GM19240 (cell line): ENCODE measurements at regions not wholly inside any gene's neighbourhood (a gene's known extent, or its start where the extent isn't known, plus 50 kb on each side); places are given as distances from the start of the nearest gene placed in this dataset.
"Not testable (repeated sequence)": the region's sequence is repeated elsewhere in the genome, so short reads cannot be mapped to it uniquely, and the experiment has no call there.

Experiments
- DNase-seq: peaks from one replicate; pipeline ENCODE4 v3.0.0; 2011; ENCODE audit warnings: low spot score; ENCODE audit not compliant: insufficient read length

DNA sequence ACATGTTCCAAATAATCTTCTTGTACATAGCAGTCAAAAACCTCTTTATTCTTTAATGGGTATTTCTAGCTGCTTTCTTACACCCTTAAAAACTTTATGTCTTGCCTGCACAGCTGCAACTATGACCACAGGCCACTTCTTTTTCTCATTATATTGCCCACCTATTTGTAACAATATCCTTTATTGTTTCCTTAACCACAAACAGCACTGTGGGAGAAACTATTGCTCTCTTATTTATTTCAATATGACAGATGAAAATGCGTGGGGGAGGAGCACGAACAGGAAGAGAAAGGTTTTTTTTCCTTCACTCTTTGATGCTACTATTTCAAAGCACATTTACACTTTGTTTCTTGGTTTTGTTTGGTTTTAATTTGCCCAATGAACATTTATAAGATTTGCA, 253.5 kb downstream of the GJA1 start:
- no peak for DNase-seq

DNA sequence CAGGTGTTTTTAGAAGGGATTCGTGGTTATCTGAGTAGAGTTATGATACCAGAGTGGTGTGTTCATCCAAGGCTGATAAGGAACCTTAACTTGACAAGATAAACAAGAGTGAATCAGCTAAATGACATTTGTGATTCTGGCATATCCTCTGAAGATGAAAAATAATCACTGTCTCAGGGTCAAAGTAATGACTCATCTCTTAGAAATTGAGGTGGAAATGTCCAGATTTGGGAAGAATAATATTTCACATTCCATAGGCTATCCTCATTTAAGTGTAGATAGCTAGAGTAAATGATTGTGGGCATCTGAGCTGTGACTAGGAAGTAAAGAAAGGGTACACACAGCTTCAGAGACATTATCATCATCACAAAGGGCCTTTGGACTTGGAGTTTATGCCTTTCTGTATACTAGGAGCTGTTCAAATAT, 255.7 kb downstream of the GJA1 start:
- DNase-seq = no peak

DNA sequence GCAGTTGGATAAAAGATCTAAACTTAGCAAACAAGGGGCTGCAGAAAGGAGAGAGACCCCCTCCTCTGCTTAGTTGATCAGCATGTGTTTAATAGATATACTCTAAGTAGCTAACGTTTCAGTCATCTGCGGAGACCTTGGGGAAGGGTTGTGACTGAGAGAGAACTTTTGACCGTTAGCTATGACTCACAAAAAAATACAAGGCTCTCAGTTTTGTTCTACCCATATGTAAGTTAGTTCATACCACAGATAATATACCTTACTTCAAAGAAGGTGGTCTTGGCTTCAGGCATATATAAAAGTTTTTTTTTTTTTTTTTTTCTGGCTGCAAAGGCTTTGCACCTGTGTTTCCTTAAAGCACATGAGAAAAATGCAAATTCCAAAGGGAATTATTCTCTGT, 258.9 kb downstream of the GJA1 start:
- DNase-seq = no peak

DNA sequence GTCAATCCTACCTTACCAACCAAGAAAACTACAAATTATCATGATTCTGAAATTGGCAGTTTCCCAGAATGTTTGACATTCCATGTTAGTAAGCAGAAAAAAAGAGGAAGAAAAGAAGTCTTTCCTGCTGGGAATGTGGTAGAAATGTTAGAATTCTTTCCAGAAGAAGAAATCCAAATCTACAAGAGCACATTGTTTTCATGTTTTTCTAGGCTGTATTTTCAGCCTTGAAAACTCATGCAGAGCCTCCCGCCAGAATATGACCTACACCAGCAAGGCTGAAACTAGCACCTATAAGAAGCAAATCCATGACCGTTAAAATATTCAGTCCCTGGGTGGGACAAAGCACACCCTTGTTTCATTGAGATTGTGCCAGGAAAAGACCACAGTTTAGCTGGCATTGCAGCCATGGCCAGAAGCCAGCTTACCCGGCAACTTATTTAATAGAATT, 259.4 kb downstream of the GJA1 start:
- no peak for DNase-seq

DNA sequence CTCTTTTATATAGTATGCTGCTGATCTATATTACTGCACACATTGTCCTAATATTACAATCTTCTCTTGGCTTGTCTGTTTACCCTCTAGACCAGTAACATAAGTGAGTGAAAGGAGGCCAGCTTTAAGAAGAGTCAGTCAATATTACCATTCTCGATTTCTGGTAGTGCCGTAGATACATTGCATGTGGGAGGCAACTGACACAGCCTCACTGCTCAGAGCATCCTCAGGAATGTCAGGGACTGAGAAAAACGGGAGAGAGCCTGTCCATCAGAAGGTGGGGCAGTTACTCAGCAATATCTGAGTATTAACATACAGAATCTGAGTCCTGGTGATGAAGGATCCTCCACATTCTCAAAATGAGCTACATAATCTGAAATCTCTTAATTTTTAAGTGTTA, 259.9 kb downstream of the GJA1 start:
- no peak for DNase-seq

DNA sequence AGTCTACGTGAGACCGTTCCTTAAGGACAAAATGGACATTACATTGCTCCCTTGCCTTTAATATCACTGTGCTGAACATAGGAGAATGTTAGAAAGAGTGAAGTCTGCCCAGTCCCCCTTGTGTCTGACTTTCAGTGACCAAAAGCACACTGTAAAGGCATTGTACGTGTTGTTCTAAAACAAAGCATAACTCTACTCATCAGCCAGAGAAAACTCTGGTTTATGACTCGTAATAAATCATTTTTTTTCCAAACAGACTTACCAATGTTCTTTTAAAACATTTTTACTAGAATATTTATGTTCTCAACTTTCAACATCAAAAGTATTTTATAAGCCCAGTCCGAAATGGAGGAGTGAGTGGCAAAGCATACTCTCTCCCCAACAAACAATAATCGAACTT, 262.5 kb downstream of the GJA1 start:
- no peak for DNase-seq

DNA sequence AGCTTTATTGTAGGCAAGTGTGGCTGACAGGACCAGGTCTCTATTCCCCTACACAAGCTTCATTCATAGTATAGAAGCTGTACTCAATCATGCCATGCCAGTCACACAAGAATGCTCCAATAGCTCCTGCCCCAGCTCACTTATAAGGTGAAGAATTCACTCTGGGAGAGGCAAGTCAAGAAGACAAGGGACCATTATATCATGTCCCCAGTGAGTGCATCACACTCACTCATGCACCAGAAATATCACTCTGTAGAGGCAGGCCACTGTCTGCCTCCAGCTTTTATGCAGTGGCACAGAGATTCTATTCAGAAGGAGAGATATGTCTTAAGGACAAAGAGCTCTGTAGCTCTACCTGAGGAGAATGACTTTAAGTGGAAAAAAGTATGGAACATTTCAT, 263.2 kb downstream of the GJA1 start:
- DNase-seq = no peak

DNA sequence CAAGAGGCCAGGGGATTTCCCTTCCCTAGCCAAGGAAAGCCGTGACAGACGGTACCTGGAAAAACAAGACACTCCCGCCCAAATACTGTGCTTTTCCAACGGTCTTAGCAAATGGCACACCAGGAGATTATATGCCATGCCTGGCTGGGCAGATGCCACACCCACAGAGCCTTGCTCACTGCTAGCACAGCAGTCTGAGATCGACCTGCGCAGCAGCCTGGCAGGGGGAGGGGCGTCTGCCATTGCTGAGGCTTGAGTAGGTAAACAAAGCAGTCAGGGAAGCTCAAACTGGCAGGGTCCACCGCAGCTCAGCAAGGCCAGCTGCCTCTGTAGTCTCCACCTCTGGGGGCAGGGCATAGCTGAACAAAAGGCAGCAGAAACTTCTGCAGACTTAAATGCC, 267.7 kb downstream of the GJA1 start:
- not testable (repeated sequence) for DNase-seq

DNA sequence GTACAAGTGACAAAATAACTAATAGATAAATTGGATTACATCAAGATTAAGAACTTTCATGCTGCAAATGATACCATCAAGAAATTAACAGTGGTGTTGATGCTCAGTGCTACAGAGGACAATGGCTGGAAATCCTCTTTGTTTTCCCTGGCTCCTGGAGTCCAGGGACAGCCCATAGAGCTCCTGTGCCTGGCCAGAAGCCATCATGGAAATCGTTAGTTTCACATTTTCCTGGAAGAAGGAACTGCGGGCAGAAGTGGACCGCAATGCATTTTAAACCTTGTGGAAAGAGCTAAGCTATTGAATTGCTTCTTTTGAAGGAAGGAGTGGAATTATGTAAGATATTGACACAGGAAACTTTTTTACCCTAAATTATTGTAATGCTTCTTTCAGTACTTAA, 276.0 kb downstream of the GJA1 start:
- no peak for DNase-seq

DNA sequence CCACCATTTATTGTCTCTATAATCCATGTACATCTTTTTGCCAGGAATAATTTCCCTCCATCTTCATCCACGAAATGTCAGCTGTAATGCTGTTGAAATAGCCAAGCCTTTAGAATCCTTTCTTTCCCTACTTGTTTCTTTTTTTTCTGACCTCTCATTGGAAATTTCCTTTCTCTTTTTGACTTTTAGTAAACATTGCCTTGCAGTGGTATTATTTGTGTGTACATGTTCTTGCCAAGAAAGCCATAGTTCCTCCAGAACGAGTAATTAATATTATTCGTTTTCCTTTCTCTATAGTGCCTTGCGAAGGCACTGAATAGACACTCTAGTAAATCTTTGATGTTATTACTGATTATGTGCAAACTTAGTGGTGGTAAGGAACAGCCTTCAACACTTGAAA, 282.2 kb downstream of the GJA1 start:
- no peak for DNase-seq

DNA sequence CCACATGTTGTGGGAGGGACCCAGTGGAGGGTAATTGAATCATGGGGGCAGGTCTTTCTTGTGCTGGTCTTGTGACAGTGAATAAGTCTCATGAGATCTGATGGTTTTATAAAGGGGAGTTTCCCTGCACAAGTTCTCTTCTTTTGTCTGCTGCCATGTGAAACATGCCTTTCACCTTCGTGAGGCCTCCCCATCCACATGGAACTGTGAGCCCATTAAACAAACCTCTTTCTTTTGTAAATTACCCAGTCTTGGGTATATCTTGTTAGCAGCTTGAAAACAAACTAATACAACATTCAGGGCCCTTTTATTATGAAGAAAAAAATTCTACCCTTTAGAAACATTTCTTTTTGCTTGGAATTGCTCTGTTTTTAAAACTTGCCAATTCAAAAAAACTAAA, 285.4 kb downstream of the GJA1 start:
- DNase-seq = not testable (repeated sequence)

DNA sequence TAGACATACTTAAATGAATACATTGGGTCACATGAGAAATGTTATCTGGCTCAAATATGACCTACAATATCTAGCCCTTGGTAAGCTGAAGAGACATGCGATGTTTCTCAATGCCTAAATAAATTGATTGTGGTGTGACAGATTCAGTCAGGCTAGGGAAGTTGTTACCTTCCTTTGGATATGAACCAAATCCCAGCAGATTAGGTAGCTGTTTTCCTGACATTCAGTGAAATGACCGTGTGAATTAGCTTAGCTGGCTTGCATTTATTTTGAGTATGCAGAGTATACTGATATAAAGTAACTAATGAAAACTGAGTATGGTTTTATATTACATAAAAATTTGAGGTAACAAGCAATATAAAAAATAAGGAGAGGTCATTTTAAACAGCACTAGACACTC, 288.2 kb downstream of the GJA1 start:
- no peak for DNase-seq

DNA sequence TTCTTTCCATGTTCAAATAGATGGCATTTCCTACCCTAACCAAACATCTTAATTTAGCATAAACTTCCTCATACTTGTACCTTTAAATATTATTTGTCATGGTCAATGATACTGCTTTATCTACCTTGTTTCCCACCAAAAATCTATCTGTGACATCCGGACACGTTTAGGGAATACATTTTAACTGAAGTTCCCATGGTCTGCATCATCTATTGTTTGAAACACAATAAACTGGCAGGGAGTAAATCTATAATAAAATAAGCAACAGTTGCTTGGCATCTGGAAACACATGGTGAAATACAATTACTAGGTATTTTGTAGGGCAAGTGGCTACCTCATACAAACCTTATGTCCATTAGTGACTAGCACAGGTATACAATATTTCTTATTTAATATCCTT, 289.1 kb downstream of the GJA1 start:
- DNase-seq = no peak

DNA sequence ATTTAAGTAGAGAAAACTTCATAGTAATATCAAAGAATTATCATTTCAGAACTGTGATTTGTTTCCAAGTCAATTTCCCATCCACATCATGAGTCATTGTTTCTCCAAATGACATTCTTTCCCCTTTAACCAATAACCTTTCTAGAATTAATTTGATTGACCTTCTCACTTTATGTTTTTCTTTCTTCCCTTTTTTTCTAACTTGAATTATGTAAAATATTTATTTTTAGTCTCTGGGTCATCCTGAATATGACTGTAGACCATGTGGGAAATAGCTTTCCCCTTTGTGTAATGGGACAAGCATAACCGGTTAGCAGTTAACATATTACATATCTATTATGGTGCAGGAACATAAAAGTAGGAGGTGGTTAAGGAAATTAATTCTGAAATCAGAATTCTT, 291.1 kb downstream of the GJA1 start:
- no peak for DNase-seq

DNA sequence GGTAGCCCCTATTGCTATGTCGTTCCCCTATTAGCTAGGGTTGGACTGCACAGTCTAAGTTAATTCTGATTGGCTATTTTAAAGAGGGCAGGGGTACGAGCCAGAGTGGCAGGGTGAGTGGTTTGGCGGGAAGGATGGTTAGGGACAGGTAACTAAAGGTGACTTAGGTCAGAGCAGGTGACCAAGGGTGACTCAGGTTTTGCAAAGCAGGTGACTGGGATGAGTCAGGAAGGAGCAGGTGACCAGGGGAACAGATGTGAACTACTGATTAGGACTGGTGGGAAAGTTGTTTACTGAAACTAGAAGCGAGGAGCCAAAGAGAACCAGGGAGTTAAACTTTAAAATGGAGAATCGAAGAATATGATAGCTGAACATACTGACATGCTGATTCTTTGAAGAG, 295.2 kb downstream of the GJA1 start:
- DNase-seq = no peak

DNA sequence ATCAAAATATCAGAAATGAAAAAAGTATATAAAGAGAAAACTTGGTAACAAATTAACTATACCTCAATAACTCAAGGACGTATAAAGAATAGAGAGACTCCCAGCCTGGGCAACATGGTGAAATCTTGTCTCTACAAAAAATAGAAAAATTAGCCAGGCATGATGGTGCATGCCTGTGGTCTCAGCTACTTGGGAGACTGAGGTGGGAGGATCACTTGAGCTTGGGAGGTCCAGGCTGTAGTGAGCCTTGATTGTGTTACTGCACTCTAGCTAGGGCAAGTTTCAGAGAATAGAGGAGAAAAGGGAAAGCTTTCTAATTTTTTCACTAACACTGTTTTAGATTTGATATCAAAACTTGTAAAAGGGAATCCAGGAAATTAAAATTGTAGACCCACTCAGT, 295.9 kb downstream of the GJA1 start:
- no peak for DNase-seq

DNA sequence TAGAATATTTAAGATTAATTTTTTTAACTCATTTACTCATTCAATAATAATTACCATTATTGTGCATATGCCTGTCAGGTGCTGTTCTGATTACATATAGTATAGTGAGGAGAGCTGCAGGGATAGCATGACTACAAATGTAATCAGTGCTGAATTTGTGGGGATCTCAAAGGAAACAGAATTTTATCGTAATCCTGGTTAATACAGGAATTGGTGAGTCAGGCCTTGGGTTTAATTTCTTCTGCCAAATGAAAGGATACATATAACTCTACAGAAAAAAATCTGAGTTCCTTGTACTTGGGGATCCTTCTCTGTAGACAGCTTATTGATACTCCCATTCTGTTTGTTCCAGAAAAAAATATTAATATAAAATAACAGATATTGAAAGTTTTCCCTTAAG, 297.2 kb downstream of the GJA1 start:
- no peak for DNase-seq

DNA sequence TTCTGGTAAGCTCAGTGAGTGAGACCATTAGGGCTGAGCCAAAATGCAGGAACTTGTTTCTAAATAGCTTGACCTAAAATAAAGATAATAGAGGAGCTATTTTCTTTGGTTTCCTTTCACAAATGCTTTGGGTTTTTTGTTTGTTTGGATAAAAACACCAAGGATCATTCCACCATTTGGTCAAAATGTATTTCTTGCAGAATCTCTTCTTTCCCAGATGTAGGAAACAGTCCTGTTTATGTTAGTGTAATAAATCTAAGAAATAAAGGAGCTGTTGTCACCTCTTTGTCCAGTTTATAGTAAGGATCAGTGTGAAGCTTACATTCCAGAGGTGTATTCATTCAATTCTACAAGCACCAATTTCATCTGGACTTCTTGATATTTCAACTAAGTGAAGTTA, 297.8 kb downstream of the GJA1 start:
- DNase-seq = no peak

DNA sequence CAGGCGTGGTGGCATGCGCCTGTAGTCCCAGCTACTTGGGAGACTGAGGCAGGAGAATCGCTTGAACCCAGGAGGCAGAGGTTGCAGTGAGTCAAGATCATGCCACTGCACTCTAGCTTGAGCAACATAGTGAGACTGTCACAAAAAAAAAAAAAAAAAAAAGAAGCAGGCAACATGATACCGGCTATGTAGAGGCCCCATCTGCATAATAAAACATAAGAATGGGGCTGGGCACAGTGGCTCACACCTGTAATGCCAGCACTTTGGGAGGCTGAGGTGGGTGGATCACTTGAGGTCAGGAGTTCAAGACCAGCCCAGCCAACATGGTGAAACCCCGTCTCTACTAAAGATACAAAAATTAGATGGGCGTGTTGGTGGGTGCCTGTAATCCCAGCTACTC, 304.7 kb downstream of the GJA1 start:
- not testable (repeated sequence) for DNase-seq

DNA sequence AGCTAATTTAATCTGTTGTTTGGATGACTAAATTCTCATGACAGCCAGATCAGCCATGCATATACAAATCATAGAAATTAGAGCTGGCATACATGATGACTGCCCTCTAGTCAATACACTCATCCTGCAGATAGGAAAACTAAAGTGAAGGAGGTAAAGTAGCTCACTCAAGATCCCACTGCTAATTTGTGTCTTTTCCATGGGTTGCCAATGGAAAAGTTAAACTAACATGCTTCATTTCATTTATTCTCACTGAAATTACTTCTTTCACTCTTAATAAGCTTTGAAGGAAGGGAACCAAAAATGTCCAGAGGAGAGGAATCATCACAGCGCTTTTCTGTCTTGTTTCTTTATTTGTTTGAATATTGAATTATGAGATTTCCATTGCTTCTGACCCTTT, 308.2 kb downstream of the GJA1 start:
- DNase-seq = no peak

DNA sequence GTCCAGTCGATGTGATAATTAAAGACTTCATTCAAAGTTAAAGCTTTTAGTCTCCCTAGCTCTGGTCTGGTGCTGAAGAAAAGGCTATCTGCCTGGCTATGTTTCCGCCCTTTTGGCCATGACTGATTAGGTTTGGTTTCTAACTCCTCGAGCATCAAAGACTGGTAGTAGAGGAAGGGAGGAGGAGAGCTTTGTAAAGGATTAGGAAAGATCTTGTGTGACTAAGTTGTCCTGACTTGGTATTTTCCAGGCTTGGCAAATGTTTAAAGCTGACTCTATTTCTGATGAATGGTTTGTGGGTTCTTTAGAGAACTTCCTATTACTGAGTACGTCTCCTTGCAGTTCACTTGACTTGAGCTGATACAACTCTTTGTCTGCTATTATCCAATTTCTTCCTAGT, 312.9 kb downstream of the GJA1 start:
- DNase-seq = no peak

DNA sequence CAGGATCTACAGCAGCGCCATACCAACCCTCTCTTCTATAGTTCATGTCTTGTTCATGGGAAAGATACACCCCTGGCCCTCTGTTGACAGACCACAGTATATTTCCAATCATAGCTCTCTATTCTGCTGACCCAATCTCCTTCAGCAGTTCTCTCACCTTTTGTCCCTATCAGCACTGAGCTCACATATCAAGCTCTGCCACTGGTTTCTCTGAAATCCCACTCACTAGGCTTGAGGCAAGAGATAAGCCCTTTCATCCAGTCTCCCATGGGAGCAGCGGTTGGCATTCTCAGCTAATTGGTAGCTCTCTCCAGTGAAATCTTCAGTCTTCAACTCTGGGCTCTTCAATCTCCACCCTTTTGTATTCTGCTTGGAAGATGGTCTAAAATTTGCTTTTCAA, 313.4 kb downstream of the GJA1 start:
- no peak for DNase-seq

DNA sequence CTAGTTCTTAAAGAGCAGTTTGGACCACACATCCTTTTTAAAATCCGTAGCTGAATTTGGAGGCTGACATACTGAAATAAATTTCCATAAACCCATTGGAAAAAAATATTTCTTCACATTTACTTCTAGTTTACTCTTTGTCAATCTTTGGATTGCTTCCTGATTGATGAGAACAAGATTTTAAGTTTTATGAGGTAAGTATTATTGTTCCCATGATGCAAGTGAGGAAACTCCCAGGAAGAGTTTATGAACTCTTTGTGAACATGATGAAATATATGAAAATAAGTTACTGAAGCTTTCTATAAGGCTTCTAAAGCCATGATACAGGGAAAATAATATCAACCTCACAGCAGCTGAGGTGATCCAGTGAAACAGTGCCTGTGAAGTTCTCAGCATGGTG, 320.0 kb downstream of the GJA1 start:
- no peak for DNase-seq

DNA sequence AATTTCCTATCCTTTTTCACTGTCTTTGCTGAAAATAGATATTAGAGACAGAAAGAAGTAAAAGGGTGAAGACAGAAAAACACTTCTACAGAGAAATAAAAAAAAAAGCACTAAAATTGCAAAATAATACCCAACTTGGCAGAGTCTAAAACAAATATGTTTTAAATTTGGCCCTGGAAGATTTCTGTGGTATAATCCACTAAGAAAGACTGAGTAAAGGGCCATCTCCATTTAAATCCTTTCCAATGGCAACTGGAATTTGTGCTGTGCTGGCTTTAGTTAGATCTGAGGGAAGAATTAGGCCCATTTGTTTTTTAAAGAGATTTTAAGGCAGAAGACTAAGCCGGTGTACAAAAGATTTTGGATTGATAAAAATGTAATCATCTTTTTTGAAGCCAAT, 321.2 kb downstream of the GJA1 start:
- DNase-seq = no peak

DNA sequence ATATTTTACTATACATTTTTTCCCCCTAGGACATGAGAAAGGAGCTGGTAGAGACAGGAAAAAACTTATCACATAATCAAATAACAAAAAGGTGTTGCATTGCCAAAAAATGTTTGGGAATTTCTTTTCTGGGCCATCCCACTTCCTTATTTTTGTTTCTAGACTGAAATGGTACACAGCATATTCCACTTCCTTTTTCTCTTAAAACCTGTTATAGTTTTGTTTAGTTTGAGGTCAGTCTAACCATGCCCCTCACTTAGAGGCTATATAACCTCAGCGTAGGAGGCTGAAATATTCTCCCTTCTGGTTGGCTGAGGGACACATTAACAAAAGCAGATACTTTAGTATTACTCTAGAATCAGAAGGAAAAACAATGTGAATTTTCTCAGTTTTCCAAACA, 323.9 kb downstream of the GJA1 start:
- no peak for DNase-seq
